Esophagus muscularis mucosa (tissue), 4 donors: ENCODE measurements at regions not wholly inside any gene's neighbourhood (a gene's known extent, or its start where the extent isn't known, plus 50 kb on each side); places are given as distances from the start of the nearest gene placed in this dataset.

Experiments
- EP300 ChIP-seq: sonication (generic); formaldehyde crosslinking; IDR thresholded peaks from one replicate; pipeline ENCODE4 v1.6.1; 2017; ENCODE audit warnings: antibody characterized with exemption
- POLR2A ChIP-seq: fragments of 450-650 bp; IDR thresholded peaks from one replicate; pipeline ENCODE4 v1.6.1; 2017; ENCODE audit warnings: antibody characterized with exemption, moderate library complexity, mild to moderate bottlenecking, low read depth
- POLR2AphosphoS5 ChIP-seq, 2 donors: sonication (generic); formaldehyde crosslinking; IDR thresholded peaks; one replicate each; pipeline ENCODE4 v1.6.1; 2017; ENCODE audit warnings: antibody characterized with exemption in 2 of 2
- TF ChIP-seq, protein P1 (sequence below), 3 experiments: fragments of 200-600 bp in 2 of 3; fragments of 450-650 bp in 1 of 3; sonication (generic) in 2 of 3; IDR thresholded peaks; one replicate each; pipeline ENCODE4 v1.5.1; 2017 to 2019; ENCODE audit warnings: antibody characterized with exemption in 3 of 3, mild to moderate bottlenecking in 2 of 3, moderate library complexity in 1 of 3

DNA sequence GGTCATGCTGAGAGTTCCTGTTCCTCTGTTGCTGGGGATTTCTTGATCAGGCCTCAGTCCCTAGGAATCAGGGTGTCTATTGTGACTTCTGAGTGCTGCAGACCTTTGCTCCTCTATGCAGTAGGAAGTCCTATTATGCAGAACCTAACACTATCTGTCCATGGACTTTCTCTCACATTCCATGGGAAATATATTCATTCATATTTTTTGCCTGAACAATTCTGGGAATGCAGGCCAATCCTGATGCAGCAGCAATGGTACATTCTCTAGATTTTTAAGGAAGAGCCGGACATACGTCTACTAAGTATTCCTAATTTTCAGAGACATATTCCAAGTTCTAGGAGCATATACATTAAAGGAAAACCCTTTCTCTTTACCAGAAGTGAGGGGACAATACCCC, 61.1 kb upstream of the C1orf87 start:
- TF ChIP-seq, protein P1, sequence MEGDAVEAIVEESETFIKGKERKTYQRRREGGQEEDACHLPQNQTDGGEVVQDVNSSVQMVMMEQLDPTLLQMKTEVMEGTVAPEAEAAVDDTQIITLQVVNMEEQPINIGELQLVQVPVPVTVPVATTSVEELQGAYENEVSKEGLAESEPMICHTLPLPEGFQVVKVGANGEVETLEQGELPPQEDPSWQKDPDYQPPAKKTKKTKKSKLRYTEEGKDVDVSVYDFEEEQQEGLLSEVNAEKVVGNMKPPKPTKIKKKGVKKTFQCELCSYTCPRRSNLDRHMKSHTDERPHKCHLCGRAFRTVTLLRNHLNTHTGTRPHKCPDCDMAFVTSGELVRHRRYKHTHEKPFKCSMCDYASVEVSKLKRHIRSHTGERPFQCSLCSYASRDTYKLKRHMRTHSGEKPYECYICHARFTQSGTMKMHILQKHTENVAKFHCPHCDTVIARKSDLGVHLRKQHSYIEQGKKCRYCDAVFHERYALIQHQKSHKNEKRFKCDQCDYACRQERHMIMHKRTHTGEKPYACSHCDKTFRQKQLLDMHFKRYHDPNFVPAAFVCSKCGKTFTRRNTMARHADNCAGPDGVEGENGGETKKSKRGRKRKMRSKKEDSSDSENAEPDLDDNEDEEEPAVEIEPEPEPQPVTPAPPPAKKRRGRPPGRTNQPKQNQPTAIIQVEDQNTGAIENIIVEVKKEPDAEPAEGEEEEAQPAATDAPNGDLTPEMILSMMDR (IDR thresholded peaks at IDR 0.05), result no peak
- TF ChIP-seq POLR2AphosphoS5 (IDR thresholded peaks at IDR 0.05), result no peak
- no peak for TF ChIP-seq POLR2A
- TF ChIP-seq EP300, result no peak
